HG02610 (cell line): ENCODE measurements at regions not wholly inside any gene's neighbourhood (a gene's known extent, or its start where the extent isn't known, plus 50 kb on each side); places are given as distances from the start of the nearest gene placed in this dataset.

ENCODE experiments used
- ATAC-seq: cut with Tn5 transposase; IDR thresholded peaks from one replicate; pipeline ENCODE4 v1.9.1; 2021; ENCODE audit warnings: mild to moderate bottlenecking, moderate library complexity; ENCODE audit not compliant: unreplicated experiment

- ATAC-seq, result no peak
These were observed 133.7 kb upstream of the EDNRA start for GRCh38 chr4:147347217-147347616.

GRCh38 chr4:147349193-147349592, 131.7 kb upstream of the EDNRA start:
- no peak for ATAC-seq

GRCh38 chr4:147351083-147351787, 129.7 kb upstream of the EDNRA start:
- no peak for ATAC-seq

- no peak for ATAC-seq
These were observed 126.7 kb upstream of the EDNRA start for GRCh38 chr4:147354237-147354636.

- no peak for ATAC-seq
These were observed 125.8 kb upstream of the EDNRA start for GRCh38 chr4:147355032-147355656.

GRCh38 chr4:147355847-147356246, 125.0 kb upstream of the EDNRA start:
- no peak for ATAC-seq

- no peak for ATAC-seq
These were observed 120.6 kb upstream of the EDNRA start for GRCh38 chr4:147360301-147360700.

GRCh38 chr4:147361726-147362125, 119.2 kb upstream of the EDNRA start:
- ATAC-seq, result no peak

GRCh38 chr4:147362938-147363337, 118.0 kb upstream of the EDNRA start:
- ATAC-seq, result no peak

GRCh38 chr4:147363514-147363913, 117.4 kb upstream of the EDNRA start:
- ATAC-seq, result no peak

GRCh38 chr4:147365396-147365795, 115.5 kb upstream of the EDNRA start:
- ATAC-seq, result no peak

GRCh38 chr4:147366164-147366563, 114.7 kb upstream of the EDNRA start:
- ATAC-seq, result no peak

GRCh38 chr4:147367891-147368290, 113.0 kb upstream of the EDNRA start:
- no peak for ATAC-seq

- ATAC-seq, result no peak
These were observed 111.9 kb upstream of the EDNRA start for GRCh38 chr4:147368948-147369347.

- no peak for ATAC-seq
These were observed 110.4 kb upstream of the EDNRA start for GRCh38 chr4:147370473-147370872.

GRCh38 chr4:147370881-147371280, 110.0 kb upstream of the EDNRA start:
- ATAC-seq, result no peak

GRCh38 chr4:147371661-147372060, 109.2 kb upstream of the EDNRA start:
- no peak for ATAC-seq

GRCh38 chr4:147378780-147379179, 102.1 kb upstream of the EDNRA start:
- ATAC-seq, result no peak

- no peak for ATAC-seq
These were observed 99.1 kb upstream of the EDNRA start for GRCh38 chr4:147381749-147382148.

GRCh38 chr4:147388018-147388417, 92.9 kb upstream of the EDNRA start:
- ATAC-seq, result no peak

- no peak for ATAC-seq
These were observed 84.8 kb upstream of the EDNRA start for GRCh38 chr4:147396105-147396504.

GRCh38 chr4:147398556-147398955, 82.3 kb upstream of the EDNRA start:
- no peak for ATAC-seq

GRCh38 chr4:147400721-147401120, 80.2 kb upstream of the EDNRA start:
- ATAC-seq, result no peak
